ENCODE measurements at regions not wholly inside any gene's neighbourhood (a gene's known extent, or its start where the extent isn't known, plus 50 kb on each side); places are given as distances from the start of the nearest gene placed in this dataset.
A peak's percentile ranks its signal among the peaks of the same experiment; 100 is the strongest.

GRCh38 chr22:34410111-34410510 is 489.8 kb upstream of the LARGE1 start:
- no peak for TF ChIP-seq CTCF (IDR thresholded peaks at IDR 0.05)

GRCh38 chr22:34414467-34415440 is 494.5 kb upstream of the LARGE1 start:
- TF ChIP-seq CTCF (IDR thresholded peaks at IDR 0.05): peak; percentile 64

- TF ChIP-seq CTCF (IDR thresholded peaks at IDR 0.05): no peak
Observed at GRCh38 chr22:34416022-34416860, 496.0 kb upstream of the LARGE1 start.

- TF ChIP-seq CTCF (IDR thresholded peaks at IDR 0.05): no peak
Observed at GRCh38 chr22:34427436-34427835, 507.2 kb upstream of the LARGE1 start.

- TF ChIP-seq CTCF (IDR thresholded peaks at IDR 0.05): no peak
Observed at GRCh38 chr22:34427841-34428240, 507.6 kb upstream of the LARGE1 start.

GRCh38 chr22:34429314-34429713 is 509.0 kb upstream of the LARGE1 start:
- TF ChIP-seq CTCF (IDR thresholded peaks at IDR 0.05): no peak

- TF ChIP-seq CTCF (IDR thresholded peaks at IDR 0.05): no peak
Observed at GRCh38 chr22:34430386-34430785, 510.1 kb upstream of the LARGE1 start.

Measured in LNCAP (cell line).